Myocyte (in vitro differentiated cells): ENCODE measurements at regions not wholly inside any gene's neighbourhood (a gene's known extent, or its start where the extent isn't known, plus 50 kb on each side); places are given as distances from the start of the nearest gene placed in this dataset.
A peak's percentile ranks its signal among the peaks of the same experiment; 100 is the strongest.

ENCODE experiments used
- DNase-seq: peaks from one replicate; pipeline ENCODE4 v3.0.0-alpha.2; 2012; ENCODE audit warnings: low read depth

- DNase-seq, result no peak
Measured at GRCh38 chr2:217722883-217723472, 279.8 kb downstream of the TNS1 start.

- no peak for DNase-seq
Measured at GRCh38 chr2:217717646-217718045, 285.1 kb downstream of the TNS1 start.

- no peak for DNase-seq
Measured at GRCh38 chr2:217715484-217715883, 287.3 kb downstream of the TNS1 start.

- peak; percentile 55 for DNase-seq
Measured at GRCh38 chr2:217714287-217714751, 288.5 kb downstream of the TNS1 start.

GRCh38 chr2:217713395-217714286 is 289.2 kb downstream of the TNS1 start:
- DNase-seq, result peak; percentile 81

GRCh38 chr2:217712431-217712830 is 290.4 kb downstream of the TNS1 start:
- DNase-seq, result no peak

- peak; percentile 93 for DNase-seq
Measured at GRCh38 chr2:217711188-217711587, 291.6 kb downstream of the TNS1 start.

GRCh38 chr2:217710211-217710765 is 292.5 kb downstream of the TNS1 start:
- peak; percentile 34 for DNase-seq

- DNase-seq, result no peak
Measured at GRCh38 chr2:217709478-217710210, 293.2 kb downstream of the TNS1 start.

- no peak for DNase-seq
Measured at GRCh38 chr2:217707131-217707611, 295.6 kb downstream of the TNS1 start.

- DNase-seq, result no peak
Measured at GRCh38 chr2:217706513-217706912, 296.3 kb downstream of the TNS1 start.

GRCh38 chr2:217706095-217706494 is 296.7 kb downstream of the TNS1 start:
- no peak for DNase-seq

GRCh38 chr2:217705461-217705860 is 297.3 kb downstream of the TNS1 start:
- no peak for DNase-seq

- DNase-seq, result no peak
Measured at GRCh38 chr2:217703999-217704398, 298.8 kb downstream of the TNS1 start.

- DNase-seq, result no peak
Measured at GRCh38 chr2:217703102-217703501, 299.7 kb downstream of the TNS1 start.

GRCh38 chr2:217701622-217702021 is 301.2 kb downstream of the TNS1 start:
- DNase-seq, result no peak

- no peak for DNase-seq
Measured at GRCh38 chr2:217698691-217699090, 304.1 kb downstream of the TNS1 start.

- DNase-seq, result peak; percentile 94
Measured at GRCh38 chr2:217695033-217695520, 307.7 kb downstream of the TNS1 start.

GRCh38 chr2:217694291-217694690 is 308.5 kb downstream of the TNS1 start:
- DNase-seq, result peak; percentile 28

- no peak for DNase-seq
Measured at GRCh38 chr2:217693363-217693762, 309.4 kb downstream of the TNS1 start.
